Vagina (tissue), 2 donors: ENCODE measurements at regions not wholly inside any gene's neighbourhood (a gene's known extent, or its start where the extent isn't known, plus 50 kb on each side); places are given as distances from the start of the nearest gene placed in this dataset.
"Not testable (repeated sequence)": the region's sequence is repeated elsewhere in the genome, so short reads cannot be mapped to it uniquely, and the experiment has no call there.

ENCODE experiments used
- POLR2A ChIP-seq, 2 donors: fragments of 450-650 bp; IDR thresholded peaks; one replicate each; pipeline ENCODE4 v1.6.1; 2017; ENCODE audit warnings: antibody characterized with exemption in 2 of 2, mild to moderate bottlenecking in 2 of 2, moderate library complexity in 2 of 2
- TF ChIP-seq, protein P1 (sequence below), 3 experiments: fragments of 450-650 bp in 2 of 3; fragments of 200-600 bp in 1 of 3; sonication (generic) in 1 of 3; IDR thresholded peaks; one replicate each; pipeline ENCODE4 v1.5.1; 2017 to 2019; ENCODE audit warnings: antibody characterized with exemption in 3 of 3, mild to moderate bottlenecking in 2 of 3, moderate library complexity in 2 of 3

DNA sequence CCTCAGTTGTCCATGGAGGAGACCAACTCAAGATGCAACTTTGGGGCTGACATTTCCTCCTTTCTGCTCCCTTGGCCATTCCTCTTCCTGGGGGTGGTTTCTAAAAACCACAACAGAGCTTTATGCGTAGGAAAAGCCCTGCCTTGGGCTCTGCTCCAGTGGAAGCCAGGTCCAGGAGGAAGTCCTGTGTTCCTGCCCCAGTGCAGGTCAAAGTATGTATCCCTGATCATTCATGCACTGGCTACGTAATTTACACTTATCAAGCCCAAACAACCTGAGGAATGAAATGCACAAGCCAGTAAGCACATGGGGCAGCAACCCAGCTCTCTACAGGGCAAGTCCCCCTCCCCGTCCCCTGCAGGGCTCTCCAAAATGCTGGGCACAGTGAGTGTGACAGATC lies 4498.1 kb upstream of the TPTE start:
- TF ChIP-seq POLR2A (IDR thresholded peaks at IDR 0.05): not testable (repeated sequence)
- TF ChIP-seq, protein P1, sequence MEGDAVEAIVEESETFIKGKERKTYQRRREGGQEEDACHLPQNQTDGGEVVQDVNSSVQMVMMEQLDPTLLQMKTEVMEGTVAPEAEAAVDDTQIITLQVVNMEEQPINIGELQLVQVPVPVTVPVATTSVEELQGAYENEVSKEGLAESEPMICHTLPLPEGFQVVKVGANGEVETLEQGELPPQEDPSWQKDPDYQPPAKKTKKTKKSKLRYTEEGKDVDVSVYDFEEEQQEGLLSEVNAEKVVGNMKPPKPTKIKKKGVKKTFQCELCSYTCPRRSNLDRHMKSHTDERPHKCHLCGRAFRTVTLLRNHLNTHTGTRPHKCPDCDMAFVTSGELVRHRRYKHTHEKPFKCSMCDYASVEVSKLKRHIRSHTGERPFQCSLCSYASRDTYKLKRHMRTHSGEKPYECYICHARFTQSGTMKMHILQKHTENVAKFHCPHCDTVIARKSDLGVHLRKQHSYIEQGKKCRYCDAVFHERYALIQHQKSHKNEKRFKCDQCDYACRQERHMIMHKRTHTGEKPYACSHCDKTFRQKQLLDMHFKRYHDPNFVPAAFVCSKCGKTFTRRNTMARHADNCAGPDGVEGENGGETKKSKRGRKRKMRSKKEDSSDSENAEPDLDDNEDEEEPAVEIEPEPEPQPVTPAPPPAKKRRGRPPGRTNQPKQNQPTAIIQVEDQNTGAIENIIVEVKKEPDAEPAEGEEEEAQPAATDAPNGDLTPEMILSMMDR (IDR thresholded peaks at IDR 0.05): not testable (repeated sequence)
